H9 (cell line): ENCODE measurements at regions not wholly inside any gene's neighbourhood (a gene's known extent, or its start where the extent isn't known, plus 50 kb on each side); places are given as distances from the start of the nearest gene placed in this dataset.

Source experiments
- DNase-seq: peaks from one replicate; pipeline ENCODE4 v3.0.0-alpha.2; 2017
- H2AFZ ChIP-seq: one replicate; pipeline ENCODE4 v1.6.1; 2013; ENCODE audit warnings: mild to moderate bottlenecking, low read length, control low read depth, moderate library complexity
- H2AK5ac ChIP-seq: 2 replicates; pipeline ENCODE4 v1.6.1; 2013; ENCODE audit warnings: low read length, control low read depth, mixed read lengths; ENCODE audit not compliant: insufficient read length
- H2BK120ac ChIP-seq: one replicate; pipeline ENCODE4 v1.6.1; 2013; ENCODE audit warnings: low read depth, mild to moderate bottlenecking, low read length, control low read depth, inconsistent platforms; ENCODE audit not compliant: poor library complexity, severe bottlenecking
- H2BK12ac ChIP-seq: 2 replicates; pipeline ENCODE4 v1.6.1; 2013; ENCODE audit warnings: low read length, control low read depth, mixed read lengths, low read depth; ENCODE audit not compliant: insufficient read length
- H2BK15ac ChIP-seq: 2 replicates; pipeline ENCODE4 v1.6.1; 2013; ENCODE audit warnings: low read depth, low read length, control low read depth
- H2BK20ac ChIP-seq: one replicate; pipeline ENCODE4 v1.6.1; 2013; ENCODE audit warnings: low read depth, mild to moderate bottlenecking, low read length, control low read depth, inconsistent platforms; ENCODE audit not compliant: poor library complexity, severe bottlenecking
- H2BK5ac ChIP-seq: 2 replicates; pipeline ENCODE4 v1.6.1; 2013; ENCODE audit warnings: low read length, control low read depth, mixed read lengths; ENCODE audit not compliant: insufficient read length
- H3K14ac ChIP-seq: 2 replicates; pipeline ENCODE4 v1.6.1; 2013; ENCODE audit warnings: low read length, control low read depth; ENCODE audit not compliant: insufficient read depth
- H3K18ac ChIP-seq: 2 replicates; pipeline ENCODE4 v1.6.1; 2013; ENCODE audit warnings: low read depth, mild to moderate bottlenecking, mixed read lengths, low read length, control low read depth; ENCODE audit not compliant: insufficient read length
- H3K23ac ChIP-seq: 2 replicates; pipeline ENCODE4 v1.6.1; 2013; ENCODE audit warnings: low read length, control low read depth, mixed read lengths, low read depth; ENCODE audit not compliant: insufficient read length
- H3K23me2 ChIP-seq: 2 replicates; pipeline ENCODE4 v1.6.1; 2013; ENCODE audit warnings: low read depth, mild to moderate bottlenecking, mixed read lengths, low read length, control low read depth; ENCODE audit not compliant: insufficient read length, poor library complexity, severe bottlenecking
- H3K27ac ChIP-seq: 2 replicates; pipeline ENCODE4 v1.5.1; 2013; ENCODE audit warnings: low read length, control low read depth, mixed read lengths, low read depth; ENCODE audit not compliant: insufficient read length
- H3K27me3 ChIP-seq: 2 replicates; pipeline ENCODE4 v1.6.1; 2013; ENCODE audit warnings: low read length, control low read depth, inconsistent platforms; ENCODE audit not compliant: insufficient read depth
- H3K4ac ChIP-seq: 2 replicates; pipeline ENCODE4 v1.6.1; 2013; ENCODE audit warnings: low read depth, mild to moderate bottlenecking, control low read depth, inconsistent platforms, low read length, moderate library complexity
- H3K4me1 ChIP-seq: 2 replicates; pipeline ENCODE4 v1.6.1; 2013; ENCODE audit warnings: low read length, control low read depth, inconsistent platforms; ENCODE audit not compliant: insufficient read depth
- H3K4me2 ChIP-seq: 2 replicates; pipeline ENCODE4 v1.6.1; 2013; ENCODE audit warnings: low read length, control low read depth, mixed read lengths; ENCODE audit not compliant: insufficient read length, insufficient read depth
- H3K56ac ChIP-seq: 2 replicates; pipeline ENCODE4 v1.6.1; 2013; ENCODE audit warnings: low read depth, mild to moderate bottlenecking, mixed read lengths, low read length, control low read depth; ENCODE audit not compliant: insufficient read length
- H3K79me1 ChIP-seq: 2 replicates; pipeline ENCODE4 v1.6.1; 2013; ENCODE audit warnings: low read depth, mild to moderate bottlenecking, moderate library complexity, low read length, control low read depth, inconsistent platforms; ENCODE audit not compliant: insufficient read depth, poor library complexity, severe bottlenecking
- H3K79me2 ChIP-seq: 2 replicates; pipeline ENCODE4 v1.6.1; 2013; ENCODE audit warnings: low read length, control low read depth, inconsistent platforms; ENCODE audit not compliant: insufficient read depth
- H3K9ac ChIP-seq: 2 replicates; pipeline ENCODE4 v1.6.1; 2013; ENCODE audit warnings: low read length, control low read depth, mixed read lengths; ENCODE audit not compliant: insufficient read length; ENCODE audit errors: extremely low read depth
- H3K9me3 ChIP-seq: one replicate; pipeline ENCODE4 v1.6.1; 2013; ENCODE audit warnings: low read depth, low read length, inconsistent platforms; ENCODE audit not compliant: control insufficient read depth
- H3T11ph ChIP-seq: one replicate; pipeline ENCODE4 v1.6.1; 2013; ENCODE audit warnings: mild to moderate bottlenecking, low read length, control low read depth, inconsistent platforms
- H4K20me1 ChIP-seq: one replicate; pipeline ENCODE4 v1.6.1; 2013; ENCODE audit not compliant: control insufficient read depth, insufficient read length, insufficient read depth
- H4K5ac ChIP-seq: 2 replicates; pipeline ENCODE4 v1.6.1; 2013; ENCODE audit warnings: low read depth, mild to moderate bottlenecking, mixed read lengths, low read length, control low read depth; ENCODE audit not compliant: insufficient read length
- H4K8ac ChIP-seq: replicated peaks from 2 replicates; pipeline ENCODE4 v1.6.1; 2013; ENCODE audit warnings: low read length, control low read depth, mixed read lengths, low read depth; ENCODE audit not compliant: insufficient read length
- H4K91ac ChIP-seq: 2 replicates; pipeline ENCODE4 v1.6.1; 2013; ENCODE audit warnings: low read depth, mild to moderate bottlenecking, moderate library complexity, mixed read lengths, low read length, control low read depth; ENCODE audit not compliant: insufficient read length
- H3K27ac Mint-ChIP-seq, 3 experiments: 2 replicates in 2 of 3; 3 replicates in 1 of 3; pipeline ENCODE4 v1.8.0; 2020 to 2021; ENCODE audit warnings: mixed read lengths in 3 of 3, mild to moderate bottlenecking in 1 of 3, moderate library complexity in 1 of 3
- H3K27me3 Mint-ChIP-seq: 2 replicates; pipeline ENCODE4 v1.8.0; 2021; ENCODE audit warnings: low read depth, mild to moderate bottlenecking, moderate library complexity, mixed read lengths
- H3K36me3 Mint-ChIP-seq, 3 experiments: 2 replicates in 2 of 3; 3 replicates in 1 of 3; pipeline ENCODE4 v1.8.0; 2020 to 2021; ENCODE audit warnings: low read depth in 3 of 3, mixed read lengths in 3 of 3; ENCODE audit not compliant: insufficient read depth in 1 of 3
- H3K4me1 Mint-ChIP-seq, 2 experiments: 2 replicates each; pipeline ENCODE4 v1.8.0; 2020; ENCODE audit warnings: mixed read lengths in 2 of 2
- H3K4me3 Mint-ChIP-seq, 2 experiments: 2 replicates in 1 of 2; 3 replicates in 1 of 2; pipeline ENCODE4 v1.8.0; 2020 to 2021; ENCODE audit warnings: mild to moderate bottlenecking in 2 of 2, mixed read lengths in 2 of 2, moderate library complexity in 1 of 2
- H3K9me3 Mint-ChIP-seq, 2 experiments: 2 replicates in 1 of 2; 3 replicates in 1 of 2; pipeline ENCODE4 v1.8.0; 2020; ENCODE audit warnings: mild to moderate bottlenecking in 2 of 2, mixed read lengths in 2 of 2, moderate library complexity in 1 of 2
- WGBS: extraction: QIAGEN DNeasy Blood & Tissue Kit; methylation state at CpG from one replicate; pipeline ENCODE4 v1.1.7; 2013; ENCODE audit warnings: missing lambda C conversion rate, low lambda C conversion rate, mixed read lengths; ENCODE audit not compliant: insufficient read length; ENCODE audit errors: extremely low coverage; 5-methylcytosine and 5-hydroxymethylcytosine counted together
- TF ChIP-seq, protein P1 (sequence below): fragments of 200-600 bp; sonication (generic); conservative IDR thresholded peaks from 3 replicates; pipeline ENCODE4 v1.8.0; 2021; ENCODE audit warnings: antibody characterized with exemption, mild to moderate bottlenecking

GRCh38 chr15:96598514-96598913 lies 268.0 kb downstream of the NR2F2 start:
- DNase-seq: no peak
- Histone ChIP-seq H2AFZ (no peak overlapping the region), H3K14ac (no peak overlapping the region), H2BK15ac (no peak overlapping the region), H3K18ac (no peak overlapping the region), H4K20me1 (no peaks in the 10 kb centered on the region), H2AK5ac (no peak overlapping the region), H3K79me1 (no peaks in the 10 kb centered on the region), H3K4me2 (no peak overlapping the region), H2BK20ac (no peak overlapping the region), H4K5ac (no peak overlapping the region), H2BK5ac (no peak overlapping the region), H4K8ac (no peak overlapping the region), H3K23me2 (no peaks in the 10 kb centered on the region), H3K9me3 (no peaks in the 10 kb centered on the region), H2BK12ac (no peak overlapping the region), H3K9ac (no peak overlapping the region), H3K4me1 (no peaks in the 10 kb centered on the region), H2BK120ac (no peak overlapping the region), H3K4ac (no peak overlapping the region), H3K79me2 (no peaks in the 10 kb centered on the region), H3T11ph (no peak overlapping the region), H4K91ac (no peak overlapping the region), H3K27ac (no peak overlapping the region), H3K56ac (no peak overlapping the region), H3K23ac (no peak overlapping the region), H3K27me3 (no peaks in the 10 kb centered on the region)
- WGBS: no CpG with 5 or more reads among the region's 5 CpGs
- H3K27me3 Mint-ChIP-seq: peaks cover 1% of the 10 kb centered on the region; the same call in 1 of the 2 replicates
- no peaks in the 10 kb centered on the region for H3K36me3 Mint-ChIP-seq
- no peaks in the 10 kb centered on the region for H3K9me3 Mint-ChIP-seq
- TF ChIP-seq, protein P1, sequence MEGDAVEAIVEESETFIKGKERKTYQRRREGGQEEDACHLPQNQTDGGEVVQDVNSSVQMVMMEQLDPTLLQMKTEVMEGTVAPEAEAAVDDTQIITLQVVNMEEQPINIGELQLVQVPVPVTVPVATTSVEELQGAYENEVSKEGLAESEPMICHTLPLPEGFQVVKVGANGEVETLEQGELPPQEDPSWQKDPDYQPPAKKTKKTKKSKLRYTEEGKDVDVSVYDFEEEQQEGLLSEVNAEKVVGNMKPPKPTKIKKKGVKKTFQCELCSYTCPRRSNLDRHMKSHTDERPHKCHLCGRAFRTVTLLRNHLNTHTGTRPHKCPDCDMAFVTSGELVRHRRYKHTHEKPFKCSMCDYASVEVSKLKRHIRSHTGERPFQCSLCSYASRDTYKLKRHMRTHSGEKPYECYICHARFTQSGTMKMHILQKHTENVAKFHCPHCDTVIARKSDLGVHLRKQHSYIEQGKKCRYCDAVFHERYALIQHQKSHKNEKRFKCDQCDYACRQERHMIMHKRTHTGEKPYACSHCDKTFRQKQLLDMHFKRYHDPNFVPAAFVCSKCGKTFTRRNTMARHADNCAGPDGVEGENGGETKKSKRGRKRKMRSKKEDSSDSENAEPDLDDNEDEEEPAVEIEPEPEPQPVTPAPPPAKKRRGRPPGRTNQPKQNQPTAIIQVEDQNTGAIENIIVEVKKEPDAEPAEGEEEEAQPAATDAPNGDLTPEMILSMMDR: no peak
- no peak overlapping the region for H3K4me3 Mint-ChIP-seq
- no peak overlapping the region for H3K27ac Mint-ChIP-seq
- peaks cover 8 to 11% of the 10 kb centered on the region in 2 experiments for H3K4me1 Mint-ChIP-seq
